HEK293T (cell line): ENCODE measurements at regions not wholly inside any gene's neighbourhood (a gene's known extent, or its start where the extent isn't known, plus 50 kb on each side); places are given as distances from the start of the nearest gene placed in this dataset.

ENCODE experiments used
- CTBP1 ChIP-seq: fragments of 450-650 bp; IDR thresholded peaks from 2 replicates; pipeline ENCODE4 v1.6.1; 2016; ENCODE audit warnings: borderline replicate concordance
- ELF4 ChIP-seq: fragments of 450-650 bp; IDR thresholded peaks from 2 replicates; pipeline ENCODE4 v1.6.1; 2017; ENCODE audit warnings: antibody characterized with exemption
- FOXK2 ChIP-seq: fragments of 450-650 bp; IDR thresholded peaks from 2 replicates; pipeline ENCODE4 v1.6.1; 2016; ENCODE audit warnings: mild to moderate bottlenecking
- FOXM1 ChIP-seq: fragments of 450-650 bp; IDR thresholded peaks from 2 replicates; pipeline ENCODE4 v1.6.1; 2017; ENCODE audit warnings: mild to moderate bottlenecking, borderline replicate concordance
- HDGF ChIP-seq: fragments of 450-650 bp; IDR thresholded peaks from 2 replicates; pipeline ENCODE4 v1.6.1; 2017; ENCODE audit warnings: antibody characterized with exemption, borderline replicate concordance
- LEF1 ChIP-seq: fragments of 450-650 bp; IDR thresholded peaks from 2 replicates; pipeline ENCODE4 v1.6.1; 2017; ENCODE audit warnings: mild to moderate bottlenecking, borderline replicate concordance
- NFRKB ChIP-seq: fragments of 450-650 bp; IDR thresholded peaks from 2 replicates; pipeline ENCODE4 v1.6.1; 2016; ENCODE audit warnings: mild to moderate bottlenecking, moderate library complexity
- SP1 ChIP-seq: fragments of 450-650 bp; IDR thresholded peaks from 2 replicates; pipeline ENCODE4 v1.6.1; 2017

DNA sequence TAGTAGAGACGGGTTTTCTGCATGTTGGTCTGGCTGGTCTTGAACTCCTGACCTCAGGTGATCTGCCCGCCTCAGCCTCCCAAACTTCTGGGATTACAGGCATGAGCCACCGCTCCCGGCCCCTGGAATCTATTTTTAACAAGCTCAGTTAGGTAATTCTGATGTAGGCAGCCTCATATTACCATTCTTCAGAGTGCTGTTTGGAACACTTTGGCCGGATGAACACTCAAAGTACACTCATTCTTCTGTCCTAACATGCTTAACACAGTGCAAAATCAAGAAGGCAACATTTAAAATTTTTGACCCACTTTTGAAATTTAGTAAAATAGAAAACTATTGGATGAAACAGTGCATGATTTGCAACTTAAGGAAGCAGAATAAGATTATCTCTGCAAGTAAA lies 586.7 kb upstream of the CHORDC1 start:
- TF ChIP-seq FOXK2 (no peak), CTBP1 (no peak), ELF4 (no peak), SP1 (no peak), FOXM1 (no peak), HDGF (no peak), NFRKB (no peak), LEF1 (no peak)
